Stimulated activated CD8-positive, alpha-beta memory T cell treated with anti-CD3 and anti-CD28 coated beads, Interleukin-7, amount 100 ng/mL, for 24 hours (primary cell): ENCODE measurements at regions not wholly inside any gene's neighbourhood (a gene's known extent, or its start where the extent isn't known, plus 50 kb on each side); places are given as distances from the start of the nearest gene placed in this dataset.
"Not testable (repeated sequence)": the region's sequence is repeated elsewhere in the genome, so short reads cannot be mapped to it uniquely, and the experiment has no call there.

Experiments used
- DNase-seq: peaks from one replicate; pipeline ENCODE4 v3.0.0-alpha.2; 2020; ENCODE audit warnings: low read depth

- no peak for DNase-seq
Measured at GRCh38 chr10:4230036-4230435, 445.0 kb upstream of the KLF6 start.

- DNase-seq, result no peak
Measured at GRCh38 chr10:4229106-4229505, 444.1 kb upstream of the KLF6 start.

- no peak for DNase-seq
Measured at GRCh38 chr10:4227586-4227985, 442.6 kb upstream of the KLF6 start.

DNA sequence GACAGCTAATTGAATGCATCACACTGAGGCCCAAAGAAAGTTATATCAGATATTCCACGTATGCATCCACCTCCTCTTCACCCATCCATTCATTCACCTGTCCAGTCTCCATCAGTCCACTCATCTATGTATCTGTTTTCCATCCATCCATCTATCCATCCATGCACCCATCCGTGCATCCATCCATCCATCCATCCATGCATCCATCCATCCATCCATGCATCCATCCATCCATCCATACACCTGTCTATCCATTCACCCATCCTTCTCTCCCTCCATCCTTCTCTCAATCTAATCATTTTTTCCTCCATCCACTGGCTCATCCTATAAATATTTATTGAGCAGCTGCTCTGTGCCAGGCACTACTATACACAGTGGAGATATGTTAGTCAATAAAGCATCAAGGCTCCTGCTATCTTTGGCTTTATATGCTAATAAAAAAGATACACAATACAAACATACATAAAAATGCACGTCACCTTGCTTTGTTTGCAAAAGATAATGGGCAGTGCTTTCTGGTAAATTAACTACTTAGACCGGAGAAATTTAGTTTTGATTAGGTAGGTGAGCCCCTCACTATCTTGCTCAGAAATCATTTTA, 442.0 kb upstream of the KLF6 start:
- DNase-seq, result no peak

- DNase-seq, result no peak
Measured at GRCh38 chr10:4224178-4224577, 439.2 kb upstream of the KLF6 start.

DNA sequence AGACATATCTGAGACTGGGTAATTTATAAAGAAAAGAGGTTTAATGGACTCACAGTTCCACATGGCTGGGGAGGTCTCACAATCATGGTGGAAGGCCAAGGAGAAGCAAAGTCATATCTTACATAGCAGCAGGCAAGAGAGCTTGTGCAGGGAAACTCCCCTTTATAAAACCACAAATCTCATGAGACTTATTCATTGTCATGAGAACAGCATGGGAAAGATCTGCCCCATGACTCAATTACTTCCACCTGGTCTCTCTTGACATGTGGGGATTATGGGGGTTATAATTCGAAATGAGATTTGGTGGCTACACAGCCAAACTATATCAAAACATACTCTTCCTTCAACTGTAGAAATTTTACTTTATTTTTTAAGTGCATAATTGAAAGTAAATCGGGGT, 436.3 kb upstream of the KLF6 start:
- not testable (repeated sequence) for DNase-seq

GRCh38 chr10:4219901-4220300, 434.9 kb upstream of the KLF6 start:
- DNase-seq, result no peak

DNA sequence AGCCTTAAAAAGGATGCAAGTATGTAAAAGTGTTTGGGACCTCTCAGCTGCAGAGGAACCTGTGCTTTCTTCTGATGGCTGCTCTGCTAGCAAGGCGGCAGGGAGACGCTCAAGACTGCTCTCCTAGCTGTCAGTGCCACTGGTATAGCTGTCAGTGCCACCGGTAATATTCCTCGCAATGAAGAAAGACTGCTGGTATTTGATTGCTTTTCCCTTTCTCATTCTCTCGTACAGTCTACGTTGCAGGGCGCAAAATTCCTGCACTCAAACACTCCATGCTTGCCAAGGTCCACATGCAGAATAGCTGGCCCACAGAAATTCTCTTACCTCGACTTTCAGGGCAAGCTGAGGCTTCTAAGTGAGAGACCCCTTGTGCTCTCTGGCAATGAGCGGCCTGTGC, 432.6 kb upstream of the KLF6 start:
- no peak for DNase-seq

DNA sequence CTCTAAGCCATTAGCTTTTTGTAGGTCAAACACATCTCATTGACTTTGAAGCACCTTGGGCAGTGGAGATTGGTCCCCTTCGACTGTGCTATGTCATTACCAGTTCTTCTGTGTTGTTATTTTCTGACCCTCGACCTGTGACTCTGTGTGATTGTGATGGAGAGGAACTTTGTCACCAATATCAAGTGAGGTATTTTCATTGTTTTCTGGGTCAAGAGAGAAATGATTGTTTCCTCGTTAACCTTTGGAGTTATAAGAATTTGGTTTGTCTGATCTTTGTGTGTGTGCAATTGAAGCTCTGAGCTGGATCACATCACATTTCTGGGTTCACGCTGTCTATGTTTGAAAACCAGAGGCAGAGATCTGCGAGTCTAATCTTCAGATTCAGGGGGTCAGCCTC, 432.2 kb upstream of the KLF6 start:
- no peak for DNase-seq

- no peak for DNase-seq
Measured at GRCh38 chr10:4216726-4217125, 431.7 kb upstream of the KLF6 start.

DNA sequence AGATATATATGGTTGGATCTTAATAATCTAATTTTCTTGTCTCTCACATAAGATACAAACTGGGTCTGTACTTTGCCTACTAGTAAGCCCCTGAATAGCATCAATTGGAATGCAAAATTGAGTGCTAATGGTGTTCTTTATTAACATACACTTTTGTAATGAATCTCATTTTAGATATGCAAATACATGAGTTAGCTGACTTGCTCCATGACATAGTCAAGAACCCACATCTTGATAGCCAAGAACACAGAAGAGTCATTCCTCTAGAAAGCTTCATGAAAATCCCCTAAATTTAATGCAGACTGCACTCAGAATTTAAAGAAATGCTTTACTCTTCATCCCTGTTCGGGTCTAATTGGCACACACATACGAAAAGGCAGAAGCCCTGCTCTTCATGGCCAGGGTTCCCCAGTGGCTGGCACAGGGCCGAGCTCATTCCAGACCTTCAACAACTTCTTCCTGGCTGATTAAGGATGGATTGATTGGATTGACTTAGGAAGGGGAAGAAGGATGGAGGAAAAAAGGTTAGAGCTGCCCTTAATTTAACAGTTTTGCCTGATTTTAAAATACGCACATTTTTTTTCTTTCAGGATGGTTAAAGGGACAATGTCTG, 431.1 kb upstream of the KLF6 start:
- DNase-seq, result no peak

DNA sequence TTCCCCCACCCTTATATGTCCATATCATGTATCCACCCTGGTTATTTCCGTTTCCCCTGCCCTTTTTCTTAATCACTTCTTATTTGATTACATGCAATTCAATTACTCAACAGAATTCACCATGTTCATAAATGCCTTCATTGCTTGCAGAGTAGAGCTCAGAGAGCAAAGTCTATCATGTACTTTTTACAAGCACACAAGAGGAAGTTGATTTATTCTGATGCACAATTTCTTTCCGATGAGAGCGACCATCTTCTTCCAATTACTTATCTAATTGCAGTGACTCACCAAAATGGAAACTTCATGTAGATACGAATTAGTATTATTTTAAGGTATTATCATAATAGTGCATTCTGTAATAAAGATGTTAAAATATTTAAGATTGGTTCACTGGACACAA, 430.5 kb upstream of the KLF6 start:
- no peak for DNase-seq

DNA sequence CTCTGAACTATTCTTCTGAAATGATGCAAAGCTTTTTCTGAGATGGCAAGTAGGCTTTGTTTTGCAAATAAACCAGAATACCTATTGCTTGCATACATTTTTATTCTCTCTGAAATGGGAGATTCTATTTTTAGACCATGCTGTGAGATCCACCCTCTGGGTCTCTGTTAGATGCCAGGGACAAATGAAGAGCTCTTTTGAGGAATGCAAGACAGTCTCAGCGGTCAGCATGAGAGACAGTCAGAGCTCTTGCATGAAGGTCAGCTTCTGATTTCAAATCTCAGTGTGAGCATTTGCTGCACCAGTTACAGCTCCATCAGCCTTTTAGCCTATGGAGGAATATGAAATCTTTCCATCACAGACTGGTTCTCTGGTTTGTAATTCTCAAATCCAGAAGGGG, 429.9 kb upstream of the KLF6 start:
- no peak for DNase-seq

- DNase-seq, result no peak
Measured at GRCh38 chr10:4213441-4213840, 428.4 kb upstream of the KLF6 start.

DNA sequence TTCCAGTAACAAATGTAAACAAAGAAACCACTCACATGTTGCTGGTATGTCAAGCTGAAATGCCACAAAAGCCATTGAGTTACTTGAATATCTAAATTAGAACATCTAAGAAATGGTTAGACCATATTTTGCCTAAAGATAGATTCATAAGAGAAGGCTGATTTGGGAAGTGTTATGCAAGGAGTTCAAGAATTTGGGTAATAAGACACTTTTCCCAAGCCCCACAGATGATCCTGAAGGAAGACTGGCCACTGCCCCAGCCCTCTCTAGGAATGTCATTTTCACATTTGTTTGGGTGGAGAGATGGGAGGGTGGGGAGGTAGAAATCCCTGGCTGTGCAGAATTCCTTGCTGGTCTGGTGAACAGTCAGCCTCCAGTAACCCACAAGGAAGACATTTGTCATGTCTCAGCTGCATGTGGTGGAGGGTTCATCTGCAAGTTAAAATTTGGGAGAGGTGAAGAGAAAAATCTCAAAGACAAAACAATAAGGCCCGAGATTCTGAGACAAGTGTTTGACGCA, 427.2 kb upstream of the KLF6 start:
- DNase-seq, result no peak

DNA sequence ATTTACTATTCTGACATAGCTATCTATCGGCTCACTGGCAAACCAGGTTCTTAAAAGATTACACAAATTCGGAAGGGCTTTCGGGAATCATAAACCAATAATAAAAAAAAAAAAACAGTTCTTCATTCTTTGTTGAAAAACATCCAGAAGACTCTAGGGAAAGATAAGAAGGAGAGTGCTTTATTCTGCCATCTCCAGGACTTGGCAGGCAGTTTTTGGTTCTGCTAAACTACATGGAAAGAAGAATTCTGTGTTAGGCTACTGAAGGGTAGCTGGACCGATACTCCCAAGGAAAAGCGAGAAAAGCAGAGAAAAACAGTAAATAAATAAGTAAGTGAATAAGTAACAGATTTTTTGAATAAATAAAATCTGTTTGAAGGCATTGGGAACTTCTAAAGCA, 423.5 kb upstream of the KLF6 start:
- no peak for DNase-seq

DNA sequence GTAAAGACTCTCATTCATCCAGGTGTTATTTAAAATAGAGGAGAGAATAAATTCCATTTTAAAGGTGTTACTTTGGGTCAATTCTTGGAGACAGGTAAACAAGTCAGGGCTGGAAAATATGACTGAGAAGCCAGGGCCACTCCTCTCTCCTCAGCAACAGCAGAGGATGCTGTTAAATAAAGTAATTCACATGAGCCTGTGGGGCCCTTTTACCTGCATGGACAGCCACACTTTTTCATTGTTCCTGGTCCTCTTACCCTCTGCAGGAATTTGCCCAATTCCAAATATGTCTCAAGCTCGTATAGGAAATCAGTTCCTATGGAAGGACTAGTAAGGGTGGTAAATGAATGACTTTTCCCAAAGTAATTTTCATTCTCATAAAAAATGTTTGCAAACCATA, 420.1 kb upstream of the KLF6 start:
- DNase-seq, result no peak

- DNase-seq, result no peak
Measured at GRCh38 chr10:4202938-4203337, 417.9 kb upstream of the KLF6 start.

DNA sequence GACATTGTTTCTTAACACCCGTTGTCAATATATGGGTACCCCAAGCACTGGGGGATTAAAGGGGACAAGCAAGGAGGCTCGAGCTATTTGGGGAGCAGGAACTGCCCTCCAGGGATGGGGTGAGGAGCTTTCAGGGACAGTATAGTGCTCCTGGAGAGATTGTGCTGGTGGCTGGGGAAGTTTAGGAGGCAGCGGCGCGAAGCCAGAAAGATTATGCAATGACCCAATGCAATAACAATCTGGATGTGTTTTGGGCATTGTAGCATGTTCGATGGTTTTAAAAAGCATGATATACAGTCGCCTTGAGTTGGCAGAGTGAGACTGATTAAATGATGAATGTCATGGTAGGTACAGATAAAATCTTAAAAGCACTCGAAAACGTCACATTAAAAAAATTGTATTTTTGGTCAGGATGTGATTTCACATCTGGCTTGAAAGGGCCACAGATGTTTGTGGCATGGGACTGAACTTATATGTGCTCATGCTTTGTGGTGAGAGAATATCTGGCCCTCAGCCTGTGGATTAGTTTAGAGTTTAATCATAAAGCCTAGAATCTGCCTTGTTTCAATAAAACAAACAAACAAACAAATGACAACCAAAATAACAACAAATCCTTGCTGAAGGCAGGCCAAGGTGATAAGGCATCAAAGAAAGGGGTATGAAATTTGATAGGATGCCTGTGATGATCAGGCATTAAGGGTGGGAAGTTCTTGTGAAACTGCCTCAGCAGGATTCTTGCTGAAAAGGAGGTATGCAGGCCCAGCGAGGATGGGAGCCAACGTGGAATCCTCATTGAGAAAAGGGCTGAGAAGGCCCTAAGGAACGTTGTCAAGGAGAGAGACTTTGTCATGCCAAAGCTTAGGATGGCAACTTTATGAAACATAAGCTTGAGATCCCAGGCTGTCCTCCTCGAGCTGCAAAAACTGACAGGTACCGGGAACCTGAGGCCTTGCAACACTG, 417.1 kb upstream of the KLF6 start:
- DNase-seq, result no peak

GRCh38 chr10:4199196-4199595, 414.2 kb upstream of the KLF6 start:
- DNase-seq, result no peak

DNA sequence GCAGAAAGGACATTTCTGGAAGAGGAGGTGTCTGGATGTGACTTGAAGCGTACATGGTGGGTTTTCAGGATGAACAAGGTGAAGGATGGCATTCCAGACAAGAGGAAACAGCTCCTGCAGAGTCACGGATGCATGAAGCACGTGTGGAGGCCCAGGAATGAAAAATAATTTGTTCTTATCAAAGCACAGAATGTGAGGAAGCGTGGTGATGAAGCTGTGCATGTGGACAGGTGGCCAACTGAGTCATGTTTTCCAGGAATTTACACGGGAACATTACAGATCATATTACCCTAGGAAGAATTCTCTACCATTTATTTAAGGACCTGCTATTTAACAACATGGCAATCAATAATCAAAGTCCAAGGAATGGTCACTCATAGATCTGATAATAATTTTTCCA, 413.2 kb upstream of the KLF6 start:
- no peak for DNase-seq

DNA sequence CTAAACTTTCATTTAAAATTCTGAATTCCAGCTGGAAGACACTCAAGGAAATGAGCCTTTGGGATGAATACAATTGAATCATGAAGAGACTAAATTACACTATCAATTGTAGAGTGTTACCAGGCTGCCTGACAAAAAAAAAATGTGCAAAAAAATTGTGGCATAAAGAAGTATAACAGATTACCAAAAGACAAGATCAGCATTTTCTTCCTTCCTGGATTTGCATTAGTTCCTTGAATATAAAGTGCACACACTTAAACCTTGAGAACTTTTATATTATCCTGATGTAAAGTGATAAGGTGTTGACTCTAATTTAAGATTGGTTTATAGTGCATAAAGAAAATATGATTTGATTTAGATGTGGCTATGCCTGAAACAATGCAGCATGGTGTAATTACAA, 412.7 kb upstream of the KLF6 start:
- no peak for DNase-seq

- DNase-seq, result no peak
Measured at GRCh38 chr10:4196771-4197390, 411.9 kb upstream of the KLF6 start.
